GM19455 (cell line): ENCODE measurements at regions not wholly inside any gene's neighbourhood (a gene's known extent, or its start where the extent isn't known, plus 50 kb on each side); places are given as distances from the start of the nearest gene placed in this dataset.

Experiments used
- ATAC-seq: cut with Tn5 transposase; IDR thresholded peaks from one replicate; pipeline ENCODE4 v1.9.1; 2021; ENCODE audit not compliant: unreplicated experiment

DNA sequence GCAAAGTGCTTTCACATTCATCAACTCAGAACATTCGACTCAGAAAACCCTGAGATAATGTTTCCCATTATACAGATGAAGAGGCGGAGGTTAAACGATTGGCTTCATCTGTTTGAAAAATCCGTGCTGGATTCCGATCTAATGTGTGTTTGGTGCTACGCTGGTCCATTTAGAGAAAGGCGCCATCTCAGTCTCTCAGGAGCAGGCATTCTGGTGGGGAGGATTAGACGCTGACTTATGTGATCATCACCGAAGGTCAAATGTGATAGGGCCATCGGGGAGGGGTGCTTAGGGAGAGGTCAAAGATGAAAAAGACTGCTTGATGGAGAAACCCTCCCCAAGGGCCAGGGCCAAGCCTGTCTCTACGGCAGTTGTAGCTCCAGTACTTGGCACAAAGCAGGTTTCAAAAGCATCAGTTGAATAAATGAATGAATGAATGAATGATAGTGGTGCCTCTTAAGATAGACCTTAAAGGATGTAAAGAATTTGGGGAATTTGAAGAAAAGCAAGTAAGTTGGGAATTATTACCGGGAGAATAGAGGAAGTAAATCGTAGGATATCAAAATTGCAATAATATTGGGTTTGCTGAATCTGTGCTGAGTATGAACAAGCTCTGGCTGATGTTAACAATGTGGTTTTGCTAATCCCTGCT, 160.6 kb upstream of the SHB start:
- ATAC-seq: no peak

DNA sequence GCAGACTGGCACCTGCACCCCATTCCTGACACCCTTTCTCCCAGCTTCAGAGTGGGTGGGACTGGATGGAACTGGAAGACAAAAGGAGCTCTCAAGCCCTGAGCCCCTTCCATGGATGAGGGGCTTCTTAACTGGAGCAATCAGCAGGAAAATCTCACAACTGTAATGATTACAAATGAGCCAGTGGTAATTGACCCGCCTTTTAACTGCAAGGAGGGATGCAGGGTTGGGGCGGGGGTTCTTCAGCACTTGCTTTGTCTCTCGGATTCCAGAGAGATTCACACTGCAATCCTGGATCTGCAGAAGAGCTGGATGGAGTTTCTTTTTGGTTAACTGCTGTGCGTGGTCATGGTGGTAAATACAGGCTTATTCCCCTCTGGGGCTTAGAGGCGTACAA, 160.1 kb upstream of the SHB start:
- ATAC-seq: no peak

DNA sequence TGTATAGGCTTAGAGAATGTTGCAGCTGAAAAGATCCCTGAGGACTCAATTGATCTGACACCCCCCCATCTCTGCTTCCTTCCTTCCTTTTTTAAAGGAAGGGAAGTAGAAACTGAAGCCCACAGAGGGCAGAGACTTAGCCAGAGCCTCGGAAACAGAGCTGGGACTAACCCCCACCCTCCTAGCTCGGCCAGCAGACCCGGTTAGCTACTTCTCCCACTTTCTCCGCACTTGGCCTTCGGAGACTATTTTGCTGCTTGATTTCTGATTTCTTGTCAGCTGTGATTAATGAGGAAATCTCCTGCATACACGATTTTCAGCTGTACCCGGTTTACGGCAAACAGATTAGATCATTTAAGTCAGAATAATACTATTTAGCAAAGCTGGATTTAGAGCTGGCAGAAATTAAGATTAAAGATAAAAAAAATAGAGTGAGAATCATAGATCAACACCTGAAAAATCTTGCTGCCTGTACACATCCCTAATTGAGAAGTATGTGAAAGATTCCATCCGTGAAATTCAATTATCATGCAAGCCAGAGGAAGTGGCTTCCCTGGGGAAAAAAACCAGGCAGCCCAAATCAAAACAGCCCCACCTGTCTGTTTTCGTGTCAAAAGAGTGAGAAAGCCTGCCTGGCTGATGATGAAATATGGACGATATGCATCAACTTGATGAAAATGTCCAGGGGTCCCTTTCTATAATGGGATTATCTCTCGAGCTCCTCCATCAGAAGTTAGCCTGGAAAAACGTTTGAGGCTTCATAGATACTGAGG, 159.5 kb upstream of the SHB start:
- no peak for ATAC-seq

DNA sequence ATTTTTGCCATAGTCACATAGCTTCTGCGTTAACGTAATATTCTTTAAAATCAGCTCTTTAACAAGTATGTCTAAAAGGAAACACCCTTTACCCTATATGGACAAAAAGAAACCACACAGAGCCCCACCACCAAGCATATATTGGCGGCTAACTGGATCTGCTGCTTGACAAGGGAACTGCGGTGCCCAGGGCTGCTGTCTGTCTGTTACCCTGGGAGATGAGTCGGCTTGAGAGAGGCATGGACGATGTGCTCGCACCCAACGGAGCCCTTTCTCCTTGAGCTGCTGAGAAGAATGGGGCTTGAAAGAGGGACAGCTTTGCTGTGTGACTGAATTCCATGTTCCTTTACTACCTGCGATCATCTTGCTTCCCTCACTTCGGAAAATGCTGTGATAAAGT, 158.6 kb upstream of the SHB start:
- ATAC-seq: no peak

DNA sequence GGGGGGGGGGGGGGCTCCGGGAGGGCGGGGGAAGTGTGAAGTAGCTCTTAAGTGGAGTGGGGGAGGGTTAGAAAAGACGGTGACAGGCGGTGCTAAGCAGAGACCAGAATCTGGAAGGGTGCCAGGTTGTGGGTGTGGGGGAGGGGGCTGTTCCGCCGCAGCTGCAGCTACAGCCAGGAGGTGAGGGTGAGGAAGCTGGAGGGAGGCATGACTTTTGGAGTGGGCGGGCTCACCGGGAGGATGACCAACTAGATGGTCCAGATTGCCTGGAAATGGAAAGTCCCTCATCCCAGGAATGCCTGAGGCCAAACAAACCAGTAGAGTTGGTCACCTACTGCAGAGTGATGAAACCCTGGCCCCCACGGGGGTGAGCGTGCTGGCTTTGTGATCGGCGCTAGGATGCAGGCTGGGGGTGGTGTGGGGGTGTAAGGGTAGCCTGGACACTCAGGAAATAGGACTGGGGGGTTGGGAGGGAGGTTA, 158.1 kb upstream of the SHB start:
- no peak for ATAC-seq

DNA sequence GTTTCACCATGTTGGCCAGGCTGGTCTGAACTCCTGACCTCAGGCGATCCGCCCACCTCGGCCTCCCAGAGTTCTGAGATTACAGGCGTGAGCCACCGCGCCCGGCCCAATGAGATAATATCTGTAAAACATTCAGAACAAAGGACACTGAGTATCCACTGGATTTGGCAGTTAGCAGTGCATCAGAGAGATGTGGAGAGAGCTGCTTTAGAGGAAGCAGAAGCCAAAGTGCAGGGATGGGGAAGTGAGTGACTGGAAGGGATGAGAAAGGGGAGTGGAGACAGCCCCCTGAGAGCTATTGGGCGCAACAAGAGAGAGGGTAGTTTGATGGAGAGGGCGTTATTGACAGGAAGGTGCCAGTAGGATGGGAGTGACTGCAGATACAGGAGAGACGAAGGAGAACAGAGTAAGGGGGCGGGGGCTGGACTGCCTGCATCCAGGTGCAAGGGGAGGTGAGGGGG, 157.5 kb upstream of the SHB start:
- no peak for ATAC-seq

DNA sequence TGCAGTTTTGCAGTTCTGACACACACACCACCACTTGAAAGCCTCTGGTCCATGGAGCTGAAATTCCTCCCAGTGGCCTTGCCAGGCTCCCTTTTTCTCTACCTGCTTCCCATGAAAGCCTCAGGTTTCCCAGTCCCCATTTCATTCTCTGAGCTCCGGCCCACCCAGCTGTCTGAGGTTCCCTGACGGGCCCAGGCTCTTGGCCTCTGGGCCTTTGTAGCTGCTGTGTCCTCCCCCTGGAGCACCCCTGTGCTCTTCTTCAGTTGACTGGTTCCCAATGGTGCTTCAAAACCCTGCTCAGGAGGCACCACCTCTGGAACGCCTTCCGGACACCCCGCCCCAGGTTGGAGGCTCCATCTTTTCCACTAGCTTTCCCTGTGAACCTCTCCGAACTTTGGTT, 155.9 kb upstream of the SHB start:
- ATAC-seq: no peak

DNA sequence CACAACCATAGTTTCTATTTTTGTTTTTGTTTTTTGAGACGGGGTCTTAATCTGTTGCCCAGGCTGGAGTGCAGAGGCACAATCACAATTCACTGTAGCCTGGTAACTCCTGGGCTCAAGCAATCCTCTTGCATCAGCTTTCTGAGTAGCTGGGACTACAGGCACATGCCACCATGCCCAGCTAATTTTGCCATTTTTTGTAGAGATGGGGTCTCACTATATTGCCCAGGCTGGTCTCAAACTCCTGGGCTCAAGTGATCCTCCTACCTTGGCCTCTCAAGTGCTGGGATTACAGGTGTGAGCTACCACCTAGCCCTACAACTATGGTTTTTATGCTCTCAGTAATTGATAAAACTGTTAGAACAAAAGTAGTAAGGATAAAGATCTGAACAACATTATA, 147.5 kb upstream of the SHB start:
- no peak for ATAC-seq

DNA sequence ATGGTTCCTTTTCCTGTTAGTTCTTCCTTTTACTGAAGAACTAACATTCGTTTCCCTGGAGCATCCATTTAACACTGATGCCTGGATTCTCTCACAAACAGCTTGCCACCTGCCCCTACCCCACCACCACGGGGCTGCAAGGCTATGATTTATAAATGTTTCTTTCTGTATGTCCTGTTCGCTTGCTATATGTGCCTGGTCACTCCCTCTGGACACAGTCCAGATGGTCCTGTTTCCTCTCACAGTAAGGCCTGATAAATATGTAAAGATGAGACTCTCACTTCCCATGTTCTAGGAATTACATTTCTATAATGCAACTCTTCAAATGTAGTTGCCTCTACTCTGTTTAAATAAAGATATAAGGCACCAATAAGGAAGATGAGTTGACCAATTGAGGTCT, 146.4 kb upstream of the SHB start:
- ATAC-seq: no peak

DNA sequence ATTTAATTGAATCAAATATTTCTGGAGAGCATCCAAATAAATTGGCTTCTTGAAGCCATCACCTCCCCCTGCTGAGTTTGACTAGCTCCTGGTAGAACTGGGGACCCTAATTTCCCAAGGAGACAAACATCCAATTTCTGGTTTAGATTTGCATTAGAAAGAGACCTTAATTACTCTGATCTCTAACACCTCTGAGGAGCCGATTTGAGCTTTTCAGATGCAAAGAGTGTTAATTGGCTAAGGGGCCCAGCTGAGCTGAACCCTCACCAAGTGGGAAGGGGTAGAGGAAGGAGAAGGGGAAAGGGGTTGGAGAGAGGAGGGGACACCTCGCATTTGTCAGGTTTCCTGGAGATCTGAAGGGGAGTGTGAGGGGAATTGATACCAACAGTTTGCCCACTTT, 145.4 kb upstream of the SHB start:
- ATAC-seq: no peak

DNA sequence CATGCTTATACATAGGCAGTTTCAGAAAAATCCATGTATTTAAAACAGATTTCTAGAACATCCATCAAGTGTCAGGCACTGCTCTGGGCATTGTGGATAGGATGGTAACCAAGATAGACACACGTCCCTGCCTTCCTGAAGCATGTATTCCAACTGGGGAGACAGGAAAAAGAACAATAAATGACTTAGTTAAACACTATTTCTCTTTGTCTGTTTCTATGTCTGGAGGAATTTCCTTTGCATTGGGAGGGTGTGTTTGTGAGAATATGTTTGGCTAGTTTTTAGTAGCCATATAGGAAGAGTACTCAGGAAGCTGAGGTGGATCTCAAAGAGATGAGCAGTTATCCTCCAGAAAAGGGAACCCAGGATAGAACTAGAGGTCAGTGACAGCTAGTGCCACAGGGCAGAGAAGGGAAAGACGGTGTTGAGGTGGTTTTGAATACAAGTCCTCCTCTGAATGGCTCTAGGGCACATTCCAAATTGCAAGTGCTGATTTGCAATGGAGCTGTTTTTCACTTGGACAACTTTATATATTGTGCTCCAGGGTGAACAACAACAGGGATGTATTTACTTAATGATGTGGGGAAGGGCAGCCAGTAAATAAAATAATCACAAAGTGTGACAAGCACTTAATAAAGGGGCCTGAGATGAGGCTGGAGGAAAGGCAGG, 144.7 kb upstream of the SHB start:
- ATAC-seq: no peak

DNA sequence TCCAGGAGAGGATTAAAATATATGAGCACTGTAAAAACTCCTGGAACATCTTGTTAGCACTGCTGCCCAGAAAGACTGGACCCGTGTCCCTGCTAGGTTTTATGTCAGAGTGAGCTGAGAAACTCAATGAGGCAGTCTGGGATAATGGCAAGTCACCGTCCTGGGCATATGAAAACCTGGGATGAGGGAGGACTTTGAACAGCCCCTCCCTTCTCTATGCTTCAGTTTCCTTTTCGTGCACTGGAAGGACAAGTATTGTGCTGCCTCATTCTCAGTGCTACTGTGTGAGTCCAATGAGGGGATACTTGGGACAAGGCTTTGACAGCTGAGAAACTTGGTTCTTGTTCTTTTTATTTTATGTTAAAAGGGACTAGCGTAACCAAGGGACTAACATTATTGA, 143.0 kb upstream of the SHB start:
- no peak for ATAC-seq

DNA sequence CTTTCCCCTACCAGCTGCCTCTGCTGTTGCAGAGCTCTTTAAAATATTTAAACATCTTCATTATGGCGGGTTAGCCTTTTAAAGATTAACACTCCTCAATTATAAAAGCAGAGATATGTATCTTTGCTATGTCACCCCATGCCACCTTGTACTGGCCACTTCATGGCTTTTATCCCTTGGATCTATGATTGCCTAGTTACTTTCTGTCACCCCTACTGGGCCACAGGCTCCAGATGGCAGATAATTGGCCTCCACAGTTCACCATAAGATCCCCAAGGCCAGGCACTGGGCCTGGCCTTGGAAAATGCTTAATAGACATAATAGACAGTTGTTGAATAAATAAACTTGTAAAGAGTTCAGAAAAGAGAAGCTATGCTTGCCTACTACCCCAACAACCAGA, 142.0 kb upstream of the SHB start:
- ATAC-seq: no peak

DNA sequence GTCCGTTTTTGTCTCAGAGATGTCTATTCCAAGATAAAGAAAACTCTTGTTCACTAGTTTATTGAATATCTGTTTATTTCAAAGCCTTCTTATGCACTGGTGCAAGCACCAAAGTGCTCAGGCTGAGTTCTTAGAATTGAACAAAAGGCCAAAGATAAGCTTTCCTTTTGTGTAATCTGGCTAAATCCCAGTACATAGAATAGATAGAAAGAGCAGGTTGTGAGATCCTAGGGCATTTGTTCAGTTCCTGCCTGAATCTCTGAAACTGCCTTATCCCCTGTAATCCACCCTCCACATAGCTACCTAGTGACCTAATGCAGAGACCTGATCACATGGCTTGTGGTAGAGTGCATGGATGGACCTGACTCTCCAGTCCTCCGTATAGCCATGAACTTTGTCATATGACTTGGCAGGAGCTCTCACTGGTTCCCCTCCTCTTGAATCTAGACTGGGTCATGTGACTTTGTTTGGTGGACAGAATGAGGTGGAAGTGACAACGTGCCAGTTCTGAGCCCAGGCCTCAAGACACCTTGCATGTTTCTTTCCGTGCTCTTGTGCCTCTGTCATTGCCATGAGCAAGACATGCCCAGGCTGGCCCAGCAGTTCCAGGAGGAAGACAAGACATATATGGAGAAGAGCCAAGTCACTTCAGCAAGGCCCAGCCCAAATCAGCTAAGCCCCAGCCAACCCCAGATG, 139.3 kb upstream of the SHB start:
- ATAC-seq: no peak

DNA sequence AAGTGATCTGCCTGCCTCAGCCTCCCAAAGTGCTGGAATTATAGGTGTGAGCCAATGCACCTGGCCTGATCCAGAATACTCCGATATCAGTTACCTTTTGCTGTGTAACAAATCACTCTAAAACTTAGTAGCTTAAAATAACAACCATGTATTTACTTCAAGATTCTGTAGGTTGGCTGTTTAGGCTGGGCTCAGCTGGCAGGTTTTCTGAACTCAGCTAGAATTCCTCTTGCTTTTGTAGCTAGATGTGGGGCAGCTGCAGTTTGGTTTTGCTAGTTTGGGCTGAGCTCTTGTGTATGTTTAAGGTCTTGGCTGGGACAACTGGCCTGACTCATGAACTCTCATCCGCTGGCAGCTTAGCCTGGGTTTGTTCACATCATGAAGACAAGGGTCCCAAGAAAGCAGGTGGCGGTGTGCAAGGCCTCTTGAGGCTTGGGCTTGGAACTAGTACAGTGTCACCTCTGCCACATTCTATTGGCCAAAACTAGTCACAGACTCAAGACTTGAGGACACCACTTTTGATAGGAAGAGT, 138.3 kb upstream of the SHB start:
- no peak for ATAC-seq

DNA sequence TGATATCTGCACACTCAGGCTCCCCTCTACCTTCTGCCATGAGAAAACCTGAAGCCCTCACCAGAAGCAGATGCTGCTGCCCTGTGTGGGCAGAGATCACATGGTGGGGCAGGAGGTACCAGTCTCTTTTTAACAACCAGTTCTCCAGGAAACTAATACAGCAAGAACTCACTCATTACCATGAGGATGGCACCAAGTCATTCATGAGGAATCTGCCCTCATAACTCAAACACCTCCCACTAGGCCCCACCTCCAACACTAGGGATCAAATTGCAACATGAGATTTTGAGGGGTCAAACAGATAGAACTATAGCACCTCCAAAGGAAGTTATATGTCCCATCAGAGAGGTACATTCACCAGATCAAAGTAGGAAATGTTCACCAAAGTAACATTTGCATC, 136.3 kb upstream of the SHB start:
- ATAC-seq: no peak

DNA sequence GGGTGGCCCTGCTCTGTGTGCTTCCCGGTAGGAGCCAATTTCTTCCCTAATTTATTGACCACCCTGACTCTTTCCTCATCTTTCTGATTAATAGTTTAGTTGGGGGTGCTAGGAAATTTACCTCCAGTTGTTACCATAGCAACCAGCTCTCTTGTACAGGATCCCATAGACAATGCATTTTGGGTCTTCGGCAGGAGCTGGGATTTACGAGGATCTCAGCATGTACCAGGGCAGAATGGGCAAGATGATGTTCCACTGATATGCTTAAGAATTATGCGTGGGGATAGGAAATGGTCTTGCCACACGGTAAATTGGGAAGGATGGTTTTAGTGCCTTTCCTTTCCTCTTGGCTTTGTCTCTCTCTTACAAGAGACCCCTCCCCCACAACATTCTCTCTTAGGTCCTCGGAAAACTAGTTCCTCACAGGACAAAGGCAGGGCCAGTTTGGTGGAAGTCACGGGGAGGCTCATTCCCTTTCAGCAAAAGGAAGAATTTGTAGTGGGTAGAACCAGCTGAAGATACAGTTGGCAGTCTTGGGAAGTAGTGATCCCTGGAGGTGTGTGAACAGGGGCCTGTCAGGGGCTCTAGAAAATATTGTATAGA, 133.4 kb upstream of the SHB start:
- ATAC-seq: no peak

DNA sequence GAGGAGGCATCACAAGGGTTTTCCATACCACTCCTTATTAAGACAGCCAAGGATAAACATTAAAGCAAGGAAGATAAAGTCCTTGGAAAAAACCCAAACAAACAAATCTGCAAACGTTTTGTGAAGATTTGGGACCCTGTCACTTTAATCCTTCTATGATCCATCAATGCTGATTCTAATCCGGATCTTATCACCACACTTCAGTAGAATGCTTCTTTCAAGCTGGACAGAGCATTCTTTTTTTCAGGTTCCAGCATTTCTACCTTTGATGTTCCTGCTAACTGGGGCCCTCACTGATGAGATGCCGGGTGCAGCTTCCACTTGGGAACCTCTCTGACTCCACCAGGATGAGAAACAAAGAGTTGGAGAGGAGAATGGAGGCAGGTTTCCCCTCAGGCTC, 132.8 kb upstream of the SHB start:
- no peak for ATAC-seq

DNA sequence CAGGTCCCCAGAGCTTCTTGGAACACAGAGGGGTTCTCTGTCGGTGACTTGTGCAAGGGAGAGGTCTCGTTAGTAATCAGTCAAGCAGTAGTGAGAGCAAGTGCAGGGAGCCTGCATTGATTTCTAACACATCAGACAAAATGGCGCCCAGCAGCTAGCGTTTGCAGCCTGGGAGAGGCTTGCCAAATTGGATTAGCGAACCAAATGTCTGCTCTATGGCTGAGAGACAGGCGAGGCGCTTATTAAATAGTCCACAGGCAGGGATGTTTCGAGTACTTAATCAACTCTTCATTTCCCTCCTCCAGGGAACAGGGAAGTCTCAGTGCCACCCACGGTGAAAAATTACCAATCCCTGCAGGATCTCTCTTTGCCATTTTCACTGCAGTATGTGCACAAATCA, 131.4 kb upstream of the SHB start:
- no peak for ATAC-seq

DNA sequence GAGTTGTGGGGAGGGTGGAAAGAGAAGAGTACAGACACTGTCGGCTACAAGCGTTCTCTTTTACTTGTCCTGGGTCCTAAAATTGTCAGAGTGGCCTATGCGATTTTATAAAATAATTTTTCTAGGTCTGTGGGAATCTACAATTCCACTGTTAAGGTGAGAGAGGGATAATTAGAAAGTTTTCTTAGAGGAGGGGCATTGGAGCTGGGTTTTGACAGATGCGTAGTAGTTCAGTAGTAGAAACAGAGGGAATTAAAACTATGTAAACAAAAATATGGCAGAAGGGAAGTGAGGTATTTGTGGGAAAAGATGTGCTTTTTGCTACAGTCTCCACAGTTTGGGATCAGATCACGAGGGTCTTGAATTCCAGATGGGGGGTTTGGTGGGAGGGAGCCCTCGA, 129.1 kb upstream of the SHB start:
- ATAC-seq: no peak

DNA sequence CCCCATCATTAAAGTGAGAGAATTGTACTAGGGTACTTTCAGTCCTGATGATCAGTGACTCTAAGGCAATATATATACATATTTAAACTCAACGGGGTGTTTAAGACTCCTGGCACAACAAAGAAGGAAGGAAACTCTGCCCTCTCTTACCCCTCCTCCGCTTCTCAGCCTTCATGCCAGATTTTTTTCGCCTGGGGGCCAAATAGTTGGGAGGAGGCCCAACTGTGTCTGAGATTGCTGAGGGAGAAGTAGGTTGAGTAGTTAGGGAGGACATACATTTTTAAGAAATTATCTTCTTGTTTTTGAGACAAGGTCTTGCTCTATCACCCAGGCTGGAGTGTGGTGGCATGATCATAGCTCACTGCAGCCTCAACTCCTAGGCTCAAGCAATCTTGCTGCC, 127.7 kb upstream of the SHB start:
- ATAC-seq: no peak
